ENCODE measurements at regions not wholly inside any gene's neighbourhood (a gene's known extent, or its start where the extent isn't known, plus 50 kb on each side); places are given as distances from the start of the nearest gene placed in this dataset.

DNA sequence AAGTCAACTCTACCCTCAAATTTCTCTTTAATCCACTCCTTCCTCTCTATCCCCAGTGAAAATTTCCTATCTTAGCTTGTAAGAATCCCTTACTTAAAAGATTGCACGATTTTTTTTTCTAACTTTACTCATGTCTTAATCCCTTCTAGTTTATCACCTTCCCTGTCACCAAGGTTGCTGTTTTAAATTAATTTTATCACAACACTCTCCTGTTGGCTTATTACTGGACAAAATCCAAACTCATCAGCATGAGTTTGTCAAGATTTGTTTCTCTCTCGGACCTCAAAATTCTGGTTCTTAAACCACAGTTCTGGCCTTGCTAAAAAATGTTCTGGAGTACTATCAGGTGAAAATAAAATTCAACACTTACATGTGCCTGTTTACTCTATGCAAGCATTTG is 959.1 kb upstream of the SLC10A2 start:
- Mint-ChIP-seq H3K27me3 (ENCODE audit: unreplicated experiment) (no peaks in the 10 kb centered on the region), H3K4me3 (ENCODE audit: unreplicated experiment) (no peak overlapping the region), H3K27ac (ENCODE audit: unreplicated experiment) (no peak overlapping the region), H3K36me3 (ENCODE audit: unreplicated experiment) (no peaks in the 10 kb centered on the region), H3K9me3 (ENCODE audit: unreplicated experiment) (no peaks in the 10 kb centered on the region), H3K4me1 (ENCODE audit: low read depth, unreplicated experiment) (no peaks in the 10 kb centered on the region)
- TF ChIP-seq, protein P1, sequence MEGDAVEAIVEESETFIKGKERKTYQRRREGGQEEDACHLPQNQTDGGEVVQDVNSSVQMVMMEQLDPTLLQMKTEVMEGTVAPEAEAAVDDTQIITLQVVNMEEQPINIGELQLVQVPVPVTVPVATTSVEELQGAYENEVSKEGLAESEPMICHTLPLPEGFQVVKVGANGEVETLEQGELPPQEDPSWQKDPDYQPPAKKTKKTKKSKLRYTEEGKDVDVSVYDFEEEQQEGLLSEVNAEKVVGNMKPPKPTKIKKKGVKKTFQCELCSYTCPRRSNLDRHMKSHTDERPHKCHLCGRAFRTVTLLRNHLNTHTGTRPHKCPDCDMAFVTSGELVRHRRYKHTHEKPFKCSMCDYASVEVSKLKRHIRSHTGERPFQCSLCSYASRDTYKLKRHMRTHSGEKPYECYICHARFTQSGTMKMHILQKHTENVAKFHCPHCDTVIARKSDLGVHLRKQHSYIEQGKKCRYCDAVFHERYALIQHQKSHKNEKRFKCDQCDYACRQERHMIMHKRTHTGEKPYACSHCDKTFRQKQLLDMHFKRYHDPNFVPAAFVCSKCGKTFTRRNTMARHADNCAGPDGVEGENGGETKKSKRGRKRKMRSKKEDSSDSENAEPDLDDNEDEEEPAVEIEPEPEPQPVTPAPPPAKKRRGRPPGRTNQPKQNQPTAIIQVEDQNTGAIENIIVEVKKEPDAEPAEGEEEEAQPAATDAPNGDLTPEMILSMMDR (IDR thresholded peaks at IDR 0.05; ENCODE audit: partially characterized antibody, unreplicated experiment), result no peak
- DNase-seq, result no peak

DNA sequence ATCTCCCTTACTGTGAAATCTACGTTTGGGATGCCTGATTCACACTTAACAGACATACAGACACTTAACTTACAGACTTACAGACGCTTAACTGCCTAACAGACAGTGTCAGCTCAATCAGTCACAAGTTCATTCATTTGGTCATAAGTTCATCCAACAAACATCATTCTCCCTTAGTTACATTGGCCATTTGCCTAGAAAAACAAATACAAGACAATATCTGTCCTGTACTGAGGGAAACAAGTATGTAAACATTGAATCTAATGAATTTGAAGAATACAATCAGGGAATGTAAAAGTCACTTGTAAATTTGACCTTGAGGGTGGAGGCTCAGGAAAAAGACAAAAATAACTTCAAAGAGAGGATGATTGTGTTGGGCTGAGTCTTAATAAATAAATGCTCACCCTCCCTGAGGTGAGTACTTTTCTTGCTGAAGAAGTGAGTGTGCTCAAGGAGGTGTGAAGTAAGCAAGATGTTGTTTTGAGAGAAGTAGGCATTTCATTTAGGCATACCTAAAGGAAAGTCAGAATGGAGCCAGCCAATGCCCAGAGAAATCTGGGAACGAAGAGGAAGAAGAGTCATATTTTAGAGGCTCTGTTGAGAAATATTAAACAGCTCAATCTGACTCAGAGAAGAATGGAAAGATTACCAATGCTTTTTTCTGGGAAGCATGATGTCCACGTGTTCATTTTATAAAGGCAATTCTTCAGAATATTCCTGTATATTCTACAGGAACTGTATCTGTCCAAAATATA is 958.4 kb upstream of the SLC10A2 start:
- no peak for DNase-seq
- Mint-ChIP-seq H3K9me3 (ENCODE audit: unreplicated experiment) (no peaks in the 10 kb centered on the region), H3K4me1 (ENCODE audit: low read depth, unreplicated experiment) (no peaks in the 10 kb centered on the region), H3K4me3 (ENCODE audit: unreplicated experiment) (no peak overlapping the region), H3K36me3 (ENCODE audit: unreplicated experiment) (no peaks in the 10 kb centered on the region), H3K27ac (ENCODE audit: unreplicated experiment) (no peak overlapping the region), H3K27me3 (ENCODE audit: unreplicated experiment) (no peaks in the 10 kb centered on the region)
- TF ChIP-seq, protein P1 (IDR thresholded peaks at IDR 0.05; ENCODE audit: partially characterized antibody, unreplicated experiment), result no peak

DNA sequence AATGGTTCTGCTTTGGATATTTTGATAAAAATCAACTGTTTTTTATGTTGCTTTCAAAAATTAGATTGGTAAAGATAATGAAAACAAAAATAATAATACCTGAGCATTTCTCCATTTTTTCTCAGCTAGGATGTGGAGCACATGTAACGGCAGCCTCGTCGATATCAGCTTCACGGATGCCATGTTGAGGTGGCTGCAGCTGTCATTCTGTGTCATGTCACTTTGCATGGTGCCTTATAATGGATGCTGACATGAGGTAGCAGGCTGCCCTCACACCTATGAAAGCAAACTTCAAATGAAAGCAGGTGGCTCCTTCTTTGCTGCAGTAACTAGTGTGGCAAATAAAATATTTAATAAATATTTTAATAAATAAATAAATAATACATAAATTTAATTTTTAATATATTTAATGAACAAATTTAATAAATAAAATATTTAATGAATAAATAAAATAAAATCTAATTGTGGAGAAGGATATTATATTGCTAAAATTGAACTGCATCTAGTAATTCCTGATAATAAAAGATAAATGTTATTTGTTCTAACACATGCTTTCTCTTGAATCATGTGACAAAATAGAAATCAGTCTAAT is 955.7 kb upstream of the SLC10A2 start:
- H3K9me3 Mint-ChIP-seq (ENCODE audit: unreplicated experiment), result no peaks in the 10 kb centered on the region
- no peaks in the 10 kb centered on the region for H3K36me3 Mint-ChIP-seq (ENCODE audit: unreplicated experiment)
- no peaks in the 10 kb centered on the region for H3K27me3 Mint-ChIP-seq (ENCODE audit: unreplicated experiment)
- no peak for DNase-seq
- no peak overlapping the region for H3K27ac Mint-ChIP-seq (ENCODE audit: unreplicated experiment)
- no peak overlapping the region for H3K4me3 Mint-ChIP-seq (ENCODE audit: unreplicated experiment)
- H3K4me1 Mint-ChIP-seq (ENCODE audit: low read depth, unreplicated experiment), result no peaks in the 10 kb centered on the region
- TF ChIP-seq, protein P1 (IDR thresholded peaks at IDR 0.05; ENCODE audit: partially characterized antibody, unreplicated experiment), result no peak

DNA sequence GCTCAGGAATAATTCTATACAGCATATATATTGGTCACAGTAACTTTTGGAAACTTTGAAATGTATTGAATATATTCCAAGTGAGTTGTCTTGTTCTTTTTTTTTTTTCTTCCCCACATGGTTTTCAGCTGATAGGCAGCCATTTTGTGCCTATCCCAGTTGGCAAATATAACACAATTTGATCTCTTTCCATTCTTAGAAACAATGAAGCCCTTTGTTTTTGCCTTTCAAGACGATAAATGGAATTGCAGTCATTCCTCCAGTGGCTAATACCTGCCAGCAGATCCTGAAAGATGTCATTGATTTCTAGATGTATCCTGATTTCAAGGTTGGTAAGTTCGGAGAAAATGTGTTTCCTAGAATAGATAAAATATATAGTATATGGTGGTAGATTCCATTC is 951.1 kb upstream of the SLC10A2 start:
- DNase-seq, result no peak
- Mint-ChIP-seq H3K4me3 (ENCODE audit: unreplicated experiment) (no peak overlapping the region), H3K27me3 (ENCODE audit: unreplicated experiment) (no peaks in the 10 kb centered on the region), H3K4me1 (ENCODE audit: low read depth, unreplicated experiment) (no peaks in the 10 kb centered on the region), H3K9me3 (ENCODE audit: unreplicated experiment) (no peaks in the 10 kb centered on the region), H3K27ac (ENCODE audit: unreplicated experiment) (no peak overlapping the region), H3K36me3 (ENCODE audit: unreplicated experiment) (no peaks in the 10 kb centered on the region)
- TF ChIP-seq, protein P1 (IDR thresholded peaks at IDR 0.05; ENCODE audit: partially characterized antibody, unreplicated experiment), result no peak
